ENCODE measurements at regions not wholly inside any gene's neighbourhood (a gene's known extent, or its start where the extent isn't known, plus 50 kb on each side); places are given as distances from the start of the nearest gene placed in this dataset.
"Not testable (repeated sequence)": the region's sequence is repeated elsewhere in the genome, so short reads cannot be mapped to it uniquely, and the experiment has no call there.

DNA sequence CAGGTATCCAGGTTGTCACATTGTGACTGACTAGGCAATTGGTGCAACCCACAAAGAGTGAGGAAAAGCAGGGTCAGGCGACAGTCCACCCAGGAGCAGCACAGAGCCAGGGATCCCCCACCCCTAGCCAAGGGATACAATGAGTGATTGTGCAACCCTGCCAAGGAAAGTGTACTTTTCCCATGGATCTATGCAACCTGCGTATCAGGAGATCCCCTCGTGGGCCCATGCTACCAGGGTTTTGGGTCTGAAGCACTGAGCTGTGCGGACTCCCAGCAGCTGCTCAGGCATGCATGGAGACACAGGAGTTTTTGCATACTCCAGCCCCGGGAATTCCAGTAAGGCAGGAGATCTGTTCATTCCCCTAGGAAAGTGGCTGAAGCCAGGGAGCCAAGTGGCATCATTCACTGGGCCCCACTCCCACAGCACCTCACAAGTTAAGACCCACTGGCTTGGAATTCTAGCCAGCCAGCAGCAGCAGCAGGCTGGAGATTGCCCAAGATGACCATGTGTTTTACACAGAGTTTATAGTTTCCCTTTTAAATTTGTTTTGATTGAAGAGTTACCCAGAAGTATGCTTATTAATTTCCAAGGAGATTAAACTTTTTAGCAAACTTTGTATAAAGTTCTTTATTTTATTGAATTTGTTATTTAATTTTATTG is 136.0 kb downstream of the LTN1 start:
- H3K36me3 Mint-ChIP-seq (ENCODE audit: insufficient read depth, unreplicated experiment): no peaks in the 10 kb centered on the region
- DNase-seq (ENCODE audit: unreplicated experiment): no peak
- no peaks in the 10 kb centered on the region for H3K9me3 Mint-ChIP-seq (ENCODE audit: unreplicated experiment)
- CTCF ChIA-PET: interaction anchor here (0.6 kb wide), 1 partner anchor 16 kb away, joined by 3 read pairs; no protein-coding TSS in a partner anchor
- H3K27me3 Mint-ChIP-seq (ENCODE audit: insufficient read depth, unreplicated experiment): no peaks in the 10 kb centered on the region
- no peak overlapping the region for H3K27ac Mint-ChIP-seq (ENCODE audit: low read depth, unreplicated experiment)
- no TSS peak for BruUV-seq (replicated peaks)
- POLR2A ChIA-PET: no interaction called here
- no peaks in the 10 kb centered on the region for H3K4me1 Mint-ChIP-seq (ENCODE audit: insufficient read depth, unreplicated experiment)
- TF ChIP-seq, protein P1, sequence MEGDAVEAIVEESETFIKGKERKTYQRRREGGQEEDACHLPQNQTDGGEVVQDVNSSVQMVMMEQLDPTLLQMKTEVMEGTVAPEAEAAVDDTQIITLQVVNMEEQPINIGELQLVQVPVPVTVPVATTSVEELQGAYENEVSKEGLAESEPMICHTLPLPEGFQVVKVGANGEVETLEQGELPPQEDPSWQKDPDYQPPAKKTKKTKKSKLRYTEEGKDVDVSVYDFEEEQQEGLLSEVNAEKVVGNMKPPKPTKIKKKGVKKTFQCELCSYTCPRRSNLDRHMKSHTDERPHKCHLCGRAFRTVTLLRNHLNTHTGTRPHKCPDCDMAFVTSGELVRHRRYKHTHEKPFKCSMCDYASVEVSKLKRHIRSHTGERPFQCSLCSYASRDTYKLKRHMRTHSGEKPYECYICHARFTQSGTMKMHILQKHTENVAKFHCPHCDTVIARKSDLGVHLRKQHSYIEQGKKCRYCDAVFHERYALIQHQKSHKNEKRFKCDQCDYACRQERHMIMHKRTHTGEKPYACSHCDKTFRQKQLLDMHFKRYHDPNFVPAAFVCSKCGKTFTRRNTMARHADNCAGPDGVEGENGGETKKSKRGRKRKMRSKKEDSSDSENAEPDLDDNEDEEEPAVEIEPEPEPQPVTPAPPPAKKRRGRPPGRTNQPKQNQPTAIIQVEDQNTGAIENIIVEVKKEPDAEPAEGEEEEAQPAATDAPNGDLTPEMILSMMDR (IDR thresholded peaks at IDR 0.05; ENCODE audit: unreplicated experiment): no peak
- intact Hi-C loops (cut with micrococcal nuclease): no loop called here
- no peak overlapping the region for H3K4me3 Mint-ChIP-seq (ENCODE audit: unreplicated experiment)

DNA sequence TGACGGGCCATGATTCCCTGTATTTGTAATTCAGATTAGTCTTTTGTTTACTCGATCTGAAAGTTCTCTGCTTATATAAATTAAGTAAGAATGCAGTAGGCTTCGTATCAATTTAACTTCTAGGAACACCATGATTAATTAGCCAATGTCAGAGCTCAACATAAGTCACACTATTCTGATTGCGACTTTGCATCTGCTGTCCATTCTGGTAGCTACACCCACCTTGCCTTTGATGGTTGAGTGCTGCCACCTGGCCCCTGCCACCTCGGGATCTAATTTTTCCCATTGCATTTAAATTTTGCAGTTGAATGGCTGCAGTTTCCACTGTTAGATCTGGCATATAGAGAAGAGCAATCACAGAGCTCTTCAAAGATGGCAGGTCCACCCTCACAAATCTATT is 140.0 kb downstream of the LTN1 start:
- Mint-ChIP-seq H3K27me3 (ENCODE audit: insufficient read depth, unreplicated experiment) (no peaks in the 10 kb centered on the region), H3K36me3 (ENCODE audit: insufficient read depth, unreplicated experiment) (no peaks in the 10 kb centered on the region), H3K27ac (ENCODE audit: low read depth, unreplicated experiment) (no peak overlapping the region), H3K9me3 (ENCODE audit: unreplicated experiment) (no peaks in the 10 kb centered on the region), H3K4me1 (ENCODE audit: insufficient read depth, unreplicated experiment) (no peaks in the 10 kb centered on the region), H3K4me3 (ENCODE audit: unreplicated experiment) (no peak overlapping the region)
- DNase-seq (ENCODE audit: unreplicated experiment): no peak
- TF ChIP-seq, protein P1 (IDR thresholded peaks at IDR 0.05; ENCODE audit: unreplicated experiment): no peak
- intact Hi-C loops (cut with micrococcal nuclease): no loop called here
- CTCF ChIA-PET: no interaction called here
- POLR2A ChIA-PET: interaction anchor here (0.8 kb wide), 1 partner anchor 8 kb away, joined by 3 read pairs; no protein-coding TSS in a partner anchor
- BruUV-seq (replicated peaks): no TSS peak

DNA sequence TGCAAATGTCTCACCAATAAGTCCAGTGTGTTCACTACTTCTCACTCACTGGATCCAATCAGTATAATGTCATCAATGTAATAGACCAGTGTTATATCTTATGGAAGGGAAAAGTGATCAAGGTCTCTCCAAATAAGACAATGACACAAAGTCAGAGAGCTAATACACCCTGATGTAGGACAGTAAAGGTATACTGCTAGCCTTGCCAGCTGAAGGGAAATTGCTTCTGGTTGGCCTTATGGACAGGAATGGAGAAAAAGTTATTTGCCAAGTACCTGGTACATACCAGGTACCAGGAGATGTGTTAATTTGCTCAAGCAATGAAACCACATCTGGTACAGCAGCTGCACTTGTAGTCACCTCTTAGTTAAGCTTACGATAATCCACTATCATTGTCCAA is 141.0 kb downstream of the LTN1 start:
- ChIA-PET POLR2A (no interaction called here), CTCF (no interaction called here)
- intact Hi-C loops (cut with micrococcal nuclease): no loop called here
- no peak for DNase-seq (ENCODE audit: unreplicated experiment)
- TF ChIP-seq, protein P1 (IDR thresholded peaks at IDR 0.05; ENCODE audit: unreplicated experiment): no peak
- BruUV-seq (replicated peaks): no TSS peak
- H3K36me3 Mint-ChIP-seq (ENCODE audit: insufficient read depth, unreplicated experiment): no peaks in the 10 kb centered on the region
- no peak overlapping the region for H3K27ac Mint-ChIP-seq (ENCODE audit: low read depth, unreplicated experiment)
- no peaks in the 10 kb centered on the region for H3K4me1 Mint-ChIP-seq (ENCODE audit: insufficient read depth, unreplicated experiment)
- H3K27me3 Mint-ChIP-seq (ENCODE audit: insufficient read depth, unreplicated experiment): no peaks in the 10 kb centered on the region
- H3K4me3 Mint-ChIP-seq (ENCODE audit: unreplicated experiment): no peak overlapping the region
- no peaks in the 10 kb centered on the region for H3K9me3 Mint-ChIP-seq (ENCODE audit: unreplicated experiment)

DNA sequence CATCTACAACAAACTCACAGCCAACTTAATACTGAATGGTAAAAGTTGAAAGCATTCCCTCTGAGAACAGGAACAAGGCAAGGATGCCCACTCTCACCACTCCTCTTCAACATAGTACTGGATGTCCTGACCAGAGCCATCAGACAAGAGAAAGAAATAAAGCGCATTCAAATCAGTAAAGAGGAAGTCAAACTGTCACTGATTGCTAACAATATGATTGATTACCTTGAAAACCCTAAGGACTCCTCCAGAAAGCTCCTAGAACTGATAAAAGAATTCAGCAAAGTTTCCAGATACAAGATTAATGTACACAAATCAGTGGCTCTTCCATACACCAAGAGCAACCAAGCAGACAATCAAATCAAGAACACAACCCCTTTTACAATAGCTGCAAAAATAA is 153.4 kb downstream of the LTN1 start:
- H3K4me3 Mint-ChIP-seq (ENCODE audit: unreplicated experiment); H3K36me3 Mint-ChIP-seq (ENCODE audit: insufficient read depth, unreplicated experiment); CTCF ChIA-PET; intact Hi-C loops (cut with micrococcal nuclease); DNase-seq (ENCODE audit: unreplicated experiment); H3K9me3 Mint-ChIP-seq (ENCODE audit: unreplicated experiment); BruUV-seq (replicated peaks); H3K4me1 Mint-ChIP-seq (ENCODE audit: insufficient read depth, unreplicated experiment); H3K27ac Mint-ChIP-seq (ENCODE audit: low read depth, unreplicated experiment); POLR2A ChIA-PET; H3K27me3 Mint-ChIP-seq (ENCODE audit: insufficient read depth, unreplicated experiment): not testable (repeated sequence)

DNA sequence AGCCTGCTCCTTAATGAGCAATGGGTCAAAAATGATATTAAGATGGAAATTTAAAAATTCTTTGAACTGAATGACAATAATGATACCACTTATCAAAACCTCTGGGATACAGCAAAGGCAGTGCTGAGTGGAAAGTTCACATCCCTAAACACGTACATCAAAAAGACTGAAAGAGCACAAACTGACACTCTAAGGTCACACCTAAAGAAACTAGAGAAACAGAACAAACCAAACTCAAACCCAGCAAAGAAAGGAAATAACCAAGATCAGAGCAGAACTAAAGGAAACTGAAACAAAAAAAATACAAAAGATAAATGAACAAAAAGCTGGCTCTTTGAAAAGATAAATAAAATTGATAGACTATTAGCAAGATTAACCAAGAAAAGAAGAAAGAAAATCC is 155.3 kb downstream of the LTN1 start:
- not testable (repeated sequence) for H3K4me3 Mint-ChIP-seq (ENCODE audit: unreplicated experiment)

DNA sequence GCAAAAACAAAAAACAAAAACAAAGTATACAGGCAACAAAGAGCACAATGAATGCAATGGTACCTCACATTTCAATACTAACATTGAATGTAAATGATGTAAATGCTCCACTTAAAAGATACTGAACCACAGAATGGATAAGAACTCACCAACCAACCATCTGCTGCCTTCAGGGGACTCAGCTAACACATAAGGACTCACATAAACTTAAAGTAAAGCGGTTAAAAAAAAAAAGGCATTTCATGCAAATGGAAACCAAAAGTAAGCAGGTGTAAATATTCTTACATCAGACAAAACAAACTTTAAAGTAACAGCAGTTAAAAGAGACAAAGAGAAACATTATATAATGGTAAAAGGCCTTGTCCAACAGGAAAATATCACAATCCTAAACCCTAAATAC is 156.1 kb downstream of the LTN1 start:
- H3K4me3 Mint-ChIP-seq (ENCODE audit: unreplicated experiment); H3K27ac Mint-ChIP-seq (ENCODE audit: low read depth, unreplicated experiment); DNase-seq (ENCODE audit: unreplicated experiment); H3K4me1 Mint-ChIP-seq (ENCODE audit: insufficient read depth, unreplicated experiment); CTCF ChIA-PET; intact Hi-C loops (cut with micrococcal nuclease); BruUV-seq (replicated peaks); H3K27me3 Mint-ChIP-seq (ENCODE audit: insufficient read depth, unreplicated experiment); H3K36me3 Mint-ChIP-seq (ENCODE audit: insufficient read depth, unreplicated experiment); POLR2A ChIA-PET; H3K9me3 Mint-ChIP-seq (ENCODE audit: unreplicated experiment): not testable (repeated sequence)

More for the DNA sequence above, 155.3 kb downstream of the LTN1 start:
- H3K27ac Mint-ChIP-seq (ENCODE audit: low read depth, unreplicated experiment); POLR2A ChIA-PET; H3K36me3 Mint-ChIP-seq (ENCODE audit: insufficient read depth, unreplicated experiment); H3K27me3 Mint-ChIP-seq (ENCODE audit: insufficient read depth, unreplicated experiment); DNase-seq (ENCODE audit: unreplicated experiment); intact Hi-C loops (cut with micrococcal nuclease); H3K4me1 Mint-ChIP-seq (ENCODE audit: insufficient read depth, unreplicated experiment); CTCF ChIA-PET; H3K9me3 Mint-ChIP-seq (ENCODE audit: unreplicated experiment); BruUV-seq (replicated peaks): not testable (repeated sequence)

Data from MCF 10A (cell line).